ENCODE measurements at regions not wholly inside any gene's neighbourhood (a gene's known extent, or its start where the extent isn't known, plus 50 kb on each side); places are given as distances from the start of the nearest gene placed in this dataset.

GRCh38 chr13:84567848-84568247 lies 685.6 kb upstream of the SLITRK1 start:
- no peak overlapping the region for H3K4me3 Mint-ChIP-seq
- ChIA-PET CTCF (no interaction called here), POLR2A (no interaction called here)
- ATAC-seq, result no peak
- H3K27me3 Mint-ChIP-seq (ENCODE audit: low read depth), result no peaks in the 10 kb centered on the region; the same call in 1 of the 2 replicates
- DNase-seq (ENCODE audit: low spot score), result no peak
- peaks cover 3% of the 10 kb centered on the region; the same call in 1 of the 2 replicates for H3K4me1 Mint-ChIP-seq
- no peaks in the 10 kb centered on the region for H3K36me3 Mint-ChIP-seq
- H3K27ac Mint-ChIP-seq, result no peak overlapping the region
- H3K9me3 Mint-ChIP-seq, result 0 out of 2 replicates have a peak, but pooled peaks cover 4% of the 10 kb centered on the region
- no peak for TF ChIP-seq ZMAT4 (CRISPR knock-in tag; IDR thresholded peaks at IDR 0.05)
- TF ChIP-seq TCF7 (CRISPR knock-in tag; IDR thresholded peaks at IDR 0.05; ENCODE audit: low read depth), result no peak
- TF ChIP-seq IRF2 (CRISPR knock-in tag; IDR thresholded peaks at IDR 0.05; ENCODE audit: borderline replicate concordance, low read depth), result no peak
- TF ChIP-seq OVOL2 (CRISPR knock-in tag; IDR thresholded peaks at IDR 0.05; ENCODE audit: borderline replicate concordance), result no peak
- TF ChIP-seq CREB1 (CRISPR knock-in tag; IDR thresholded peaks at IDR 0.05), result no peak
- TF ChIP-seq SMAD3 (CRISPR knock-in tag; IDR thresholded peaks at IDR 0.05; ENCODE audit: borderline replicate concordance), result no peak
- TF ChIP-seq NFYB (CRISPR knock-in tag; conservative IDR thresholded peaks at IDR 0.05; ENCODE audit: low read depth), result no peak
- TF ChIP-seq TEAD4 (CRISPR knock-in tag; IDR thresholded peaks at IDR 0.05), result no peak
- no peak for TF ChIP-seq NR1H2 (CRISPR knock-in tag; IDR thresholded peaks at IDR 0.05)
- no peak for TF ChIP-seq RORB (CRISPR knock-in tag; IDR thresholded peaks at IDR 0.05)
- TF ChIP-seq PREB (CRISPR knock-in tag; IDR thresholded peaks at IDR 0.05; ENCODE audit: borderline replicate concordance), result no peak
- no peak for TF ChIP-seq MLX (CRISPR knock-in tag; IDR thresholded peaks at IDR 0.05)
- TF ChIP-seq MXD4 (CRISPR knock-in tag; IDR thresholded peaks at IDR 0.05; ENCODE audit: borderline replicate concordance), result no peak
- TF ChIP-seq E2F1 (CRISPR knock-in tag; IDR thresholded peaks at IDR 0.05), result no peak

- no peaks in the 10 kb centered on the region; the same call in 1 of the 2 replicates for H3K27me3 Mint-ChIP-seq (ENCODE audit: low read depth)
- H3K9me3 Mint-ChIP-seq, result peaks cover 9% of the 10 kb centered on the region
- POLR2A ChIA-PET, result no interaction called here
- DNase-seq (ENCODE audit: low spot score) (no peak), ATAC-seq (no peak)
- CTCF ChIA-PET, result no interaction called here
- H3K4me1 Mint-ChIP-seq, result peaks cover 3% of the 10 kb centered on the region; the same call in 1 of the 2 replicates
- no peak overlapping the region for H3K27ac Mint-ChIP-seq
- peaks cover 4% of the 10 kb centered on the region for H3K36me3 Mint-ChIP-seq
- no peak for TF ChIP-seq AFF4 (CRISPR knock-in tag; IDR thresholded peaks at IDR 0.05; ENCODE audit: borderline replicate concordance)
- no peak for TF ChIP-seq ESRRA (CRISPR knock-in tag; IDR thresholded peaks at IDR 0.05; ENCODE audit: borderline replicate concordance)
- no peak for TF ChIP-seq RELA (CRISPR knock-in tag; IDR thresholded peaks at IDR 0.05; ENCODE audit: borderline replicate concordance)
- no peak for TF ChIP-seq TP53 (CRISPR knock-in tag; IDR thresholded peaks at IDR 0.05)
- no peak for TF ChIP-seq NR2C2 (CRISPR knock-in tag; IDR thresholded peaks at IDR 0.05)
- no peak for TF ChIP-seq JUN (CRISPR knock-in tag; IDR thresholded peaks at IDR 0.05)
- no peak overlapping the region for H3K4me3 Mint-ChIP-seq
Observed at GRCh38 chr13:84566780-84567179, 684.5 kb upstream of the SLITRK1 start.
